Mucosa of gallbladder (tissue), 1 donor: ENCODE measurements at regions not wholly inside any gene's neighbourhood (a gene's known extent, or its start where the extent isn't known, plus 50 kb on each side); places are given as distances from the start of the nearest gene placed in this dataset.
A peak's percentile ranks its signal among the peaks of the same experiment; 100 is the strongest.
"Not testable (repeated sequence)": the region's sequence is repeated elsewhere in the genome, so short reads cannot be mapped to it uniquely, and the experiment has no call there.

Source experiments
- DNase-seq: peaks from one replicate; pipeline ENCODE4 v3.0.0-alpha.2; 2020; ENCODE audit warnings: low spot score
- donor health status: DM: no; HTN: no; CAD: no.

DNA sequence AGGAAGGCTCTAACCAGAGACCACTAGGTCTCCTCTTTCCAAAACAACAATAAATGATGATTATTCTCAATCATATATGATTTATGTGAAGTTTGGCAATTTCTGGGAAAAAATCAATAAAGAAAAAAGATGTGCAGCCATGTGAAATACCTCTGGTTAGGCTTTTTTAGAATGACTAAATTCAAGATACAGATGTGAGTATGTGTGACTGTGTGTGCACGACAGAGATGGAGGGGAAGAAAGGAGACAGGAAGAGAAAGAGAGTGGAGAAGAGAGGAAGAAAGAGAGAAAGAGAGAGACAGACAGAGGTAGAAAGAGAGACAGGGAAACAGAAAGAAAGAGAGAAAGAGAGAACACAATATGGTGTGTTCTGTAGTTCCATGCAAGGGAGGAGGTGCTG lies 558.6 kb upstream of the CDH5 start:
- DNase-seq: no peak

DNA sequence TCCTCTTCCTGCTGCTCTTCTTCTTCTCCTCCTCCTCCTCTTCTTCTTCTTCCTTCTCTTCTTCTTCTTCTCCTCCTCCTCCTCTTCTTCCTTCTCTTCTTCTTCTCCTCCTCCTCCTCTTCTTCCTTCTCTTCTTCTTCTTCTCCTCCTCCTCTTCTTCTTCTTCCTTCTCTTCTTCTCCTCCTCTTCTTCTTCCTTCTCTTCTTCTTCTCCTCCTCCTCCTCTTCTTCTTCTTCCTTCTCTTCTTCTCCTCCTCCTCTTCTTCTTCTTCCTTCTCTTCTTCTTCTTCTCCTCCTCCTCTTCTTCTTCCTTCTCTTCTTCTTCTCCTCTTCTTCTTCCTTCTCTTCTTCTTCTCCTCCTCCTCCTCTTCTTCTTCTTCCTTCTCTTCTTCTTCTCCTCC lies 560.8 kb upstream of the CDH5 start:
- DNase-seq: not testable (repeated sequence)

DNA sequence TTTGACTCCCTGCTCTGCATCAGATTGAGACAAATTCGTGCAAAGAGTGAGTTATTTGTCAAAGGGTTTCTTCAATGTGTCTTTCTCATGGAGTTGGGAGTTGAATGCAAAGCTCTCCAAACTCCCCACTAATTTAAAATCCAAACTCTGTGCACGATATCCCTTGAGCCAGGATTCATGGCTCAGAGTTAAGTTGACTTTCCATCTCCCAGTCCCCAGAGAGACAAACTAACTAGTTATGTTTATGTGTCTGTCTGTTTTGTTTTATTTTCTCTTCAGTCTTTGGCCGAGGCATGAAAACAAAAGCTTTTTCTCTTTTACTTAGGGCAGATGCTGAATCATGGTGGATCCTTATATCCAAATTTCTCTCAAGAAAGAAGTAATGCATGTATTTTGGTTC lies 570.0 kb upstream of the CDH5 start:
- DNase-seq: no peak

DNA sequence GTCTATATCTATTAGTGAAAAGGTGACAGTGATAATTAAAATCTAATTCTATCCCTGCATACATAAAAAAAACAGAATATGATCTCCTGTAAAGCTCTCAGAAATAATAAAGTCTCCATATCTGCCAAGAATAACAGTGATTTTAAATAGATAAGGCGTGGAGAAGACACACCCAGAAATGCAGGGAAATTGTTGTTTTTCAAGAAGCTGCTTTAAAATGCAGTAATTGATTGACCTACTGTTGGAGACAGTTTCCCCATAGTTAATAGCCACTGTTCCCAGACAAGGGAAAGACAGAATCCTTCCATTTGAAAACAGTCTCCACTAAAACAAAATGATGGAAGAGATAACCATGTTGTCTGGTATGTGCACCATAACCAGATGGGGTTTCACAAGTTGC lies 571.5 kb upstream of the CDH5 start:
- no peak for DNase-seq

DNA sequence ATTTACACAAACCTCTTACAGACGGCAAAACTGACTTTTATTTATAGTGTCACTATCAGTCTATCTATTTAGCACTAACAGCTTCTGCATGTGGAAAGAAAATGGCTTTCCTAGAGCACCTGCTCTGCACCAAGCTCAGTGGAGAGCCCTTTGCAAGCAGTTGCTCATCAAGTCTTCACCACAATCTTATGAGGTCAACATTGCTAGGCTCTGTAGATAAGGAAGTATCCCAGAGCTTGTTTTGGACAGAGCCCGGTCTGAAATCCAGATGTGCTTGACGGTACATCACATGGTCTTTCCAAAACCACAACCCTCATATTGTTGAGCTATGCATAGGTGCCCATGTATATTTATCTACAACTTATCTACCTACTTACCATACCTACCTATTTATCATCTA lies 572.7 kb upstream of the CDH5 start:
- no peak for DNase-seq

DNA sequence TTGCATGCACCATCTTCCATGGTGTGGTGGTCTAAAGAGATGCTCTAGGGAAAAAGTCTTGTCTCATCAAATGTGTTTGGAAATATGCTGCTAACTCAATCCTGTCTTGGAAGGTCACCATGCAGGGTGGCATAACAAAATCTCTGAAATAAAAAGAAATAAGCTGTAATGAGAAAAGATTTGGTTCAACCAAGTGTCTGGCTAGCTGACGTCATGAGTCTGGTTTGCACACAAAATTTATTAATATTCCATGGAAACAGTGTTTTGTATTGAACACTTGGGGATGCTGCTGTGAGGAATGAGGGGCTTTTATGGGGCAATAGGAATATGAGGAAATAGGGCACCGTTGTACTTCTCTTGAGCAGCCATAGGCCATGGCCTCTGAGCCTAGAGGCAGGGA lies 575.7 kb upstream of the CDH5 start:
- no peak for DNase-seq

DNA sequence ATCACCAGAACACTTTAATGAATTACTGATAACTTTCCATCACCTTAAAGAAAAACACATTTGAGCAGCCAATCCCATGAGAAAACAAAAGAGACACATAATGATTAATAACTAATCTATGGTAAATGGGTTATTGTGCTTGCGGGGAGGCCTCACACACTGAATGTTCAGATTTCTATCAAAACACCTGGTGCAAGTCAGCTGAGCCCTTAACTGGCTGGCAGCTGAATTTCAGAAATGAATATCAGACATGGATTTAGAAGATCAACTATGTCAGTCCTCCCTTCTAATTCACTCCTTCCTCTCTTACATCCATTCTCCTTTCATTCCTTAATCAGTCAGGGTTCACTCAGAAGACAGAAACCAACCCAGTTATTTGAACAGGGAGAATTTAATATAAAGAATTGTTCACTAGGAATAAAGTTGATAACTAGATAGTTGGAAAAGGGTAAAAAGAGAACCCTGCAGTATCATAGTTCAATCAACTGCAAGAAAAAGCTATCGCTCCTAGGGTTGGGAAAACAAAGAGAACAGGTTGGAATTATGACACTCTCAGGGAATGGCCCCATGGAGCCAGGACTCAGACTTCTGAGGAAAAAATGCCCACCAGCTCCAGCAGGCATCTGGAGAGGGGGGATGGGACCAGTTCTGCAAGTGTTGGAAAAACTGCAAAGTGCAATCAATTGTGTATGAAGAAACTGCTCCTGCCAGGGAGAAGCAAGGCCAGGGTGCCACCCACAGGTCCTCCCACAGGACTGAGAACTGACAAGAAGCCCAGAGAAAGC lies 577.1 kb upstream of the CDH5 start:
- DNase-seq: no peak

DNA sequence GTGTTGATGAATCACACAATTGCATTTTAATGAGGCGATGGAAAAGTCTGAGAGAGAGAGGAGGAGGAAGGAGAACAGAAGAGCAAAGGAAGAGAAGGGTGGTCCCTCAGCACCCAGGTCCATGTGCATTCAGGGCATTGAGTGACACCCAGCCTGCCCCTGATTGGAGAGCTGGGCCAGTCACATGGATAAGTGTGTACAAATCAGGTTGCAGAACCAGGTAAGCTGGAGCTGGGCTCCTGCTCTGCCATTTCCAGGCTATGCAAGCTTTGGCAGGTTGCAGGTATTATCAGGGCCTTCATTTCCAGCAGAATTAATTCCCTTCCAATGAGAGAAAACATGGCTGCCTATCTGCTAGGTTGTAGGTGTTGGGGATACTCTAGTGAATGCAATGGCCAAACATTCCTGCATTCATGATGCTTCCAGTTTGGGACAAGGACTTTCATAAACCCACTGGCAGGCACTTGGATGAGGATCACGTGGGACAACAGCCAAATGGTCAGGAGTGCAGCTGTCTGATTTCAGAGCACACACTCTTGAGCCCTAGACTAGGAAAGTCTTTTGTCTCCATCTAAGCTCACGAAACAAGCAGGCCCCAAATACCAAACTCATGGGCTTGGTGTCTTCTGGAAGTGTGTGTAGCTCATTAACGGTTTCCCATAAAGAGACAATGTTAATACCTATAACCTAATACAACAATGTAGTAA lies 577.9 kb upstream of the CDH5 start:
- DNase-seq: no peak

DNA sequence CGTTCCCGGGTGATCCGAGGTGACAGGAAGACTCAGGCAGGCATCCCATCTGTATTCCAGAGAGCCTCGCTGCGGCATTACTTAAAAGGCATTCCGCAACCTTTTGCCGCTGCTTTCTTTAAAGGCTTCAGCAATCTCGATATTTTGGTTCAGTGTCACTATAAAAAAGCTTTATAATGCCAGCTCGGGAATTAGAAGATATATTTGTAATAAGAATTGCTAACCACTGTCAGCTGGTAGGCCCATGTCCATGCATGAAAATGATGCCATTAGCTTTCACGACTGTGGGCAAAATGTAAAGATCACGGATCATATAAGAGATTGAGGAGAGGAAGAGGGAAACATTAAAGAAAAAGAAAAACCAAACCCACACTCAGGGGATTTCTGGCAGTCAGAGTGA lies 578.6 kb upstream of the CDH5 start:
- no peak for DNase-seq

DNA sequence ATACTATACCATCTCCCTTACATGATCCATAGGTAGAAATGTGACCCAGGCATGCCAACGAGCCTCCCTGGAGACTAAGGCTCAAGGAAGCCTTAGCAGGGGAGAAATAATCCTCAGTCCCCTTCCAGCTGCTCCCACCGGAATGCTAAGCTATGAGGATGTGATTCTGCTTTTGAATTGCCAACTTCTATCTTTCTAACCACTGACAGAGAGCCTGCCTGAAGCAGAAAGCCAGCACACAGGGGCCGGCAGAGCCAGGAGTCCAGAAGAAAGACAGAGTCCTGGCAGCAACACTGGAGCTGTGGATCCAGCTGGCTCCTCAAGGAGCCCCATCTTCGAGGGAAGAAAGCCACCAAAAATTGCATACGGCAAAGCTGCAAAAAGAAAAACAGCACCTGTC lies 579.6 kb upstream of the CDH5 start:
- DNase-seq: peak; percentile 38

DNA sequence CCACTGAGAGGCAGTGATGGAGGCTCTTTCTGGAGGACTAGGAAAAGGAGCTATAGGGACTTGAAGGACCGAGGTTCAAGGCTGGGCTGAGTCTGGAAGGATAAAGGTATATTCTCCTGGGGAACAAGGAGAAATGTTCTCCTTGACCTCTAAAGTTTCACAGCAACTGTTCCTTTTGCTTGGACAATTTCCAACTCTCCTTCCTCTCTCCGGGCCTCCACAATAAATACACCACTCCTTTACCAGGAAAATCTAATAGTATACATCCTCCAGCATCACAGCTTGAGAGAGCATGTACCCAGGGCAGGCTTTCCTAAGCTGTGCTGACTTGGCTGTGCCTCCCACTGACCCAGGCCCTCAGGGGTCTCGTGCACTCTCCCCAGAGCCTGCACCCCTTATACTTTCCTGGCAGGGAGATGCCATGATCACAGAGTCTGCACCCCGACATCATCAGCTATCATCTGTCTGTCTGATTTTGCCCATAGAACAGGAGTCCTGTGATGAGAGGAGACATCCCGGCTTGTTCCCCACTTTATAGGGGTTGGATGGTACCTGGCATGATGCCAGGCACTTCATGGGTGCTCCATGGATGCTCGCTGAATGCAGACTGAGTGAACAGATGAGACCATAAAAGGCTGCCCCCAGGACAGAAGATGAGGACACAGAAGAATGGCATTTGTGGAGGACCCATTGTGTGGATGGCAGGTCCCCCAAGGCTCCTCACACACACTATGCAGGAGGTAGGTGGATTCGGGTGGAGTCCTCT lies 582.6 kb upstream of the CDH5 start:
- no peak for DNase-seq

DNA sequence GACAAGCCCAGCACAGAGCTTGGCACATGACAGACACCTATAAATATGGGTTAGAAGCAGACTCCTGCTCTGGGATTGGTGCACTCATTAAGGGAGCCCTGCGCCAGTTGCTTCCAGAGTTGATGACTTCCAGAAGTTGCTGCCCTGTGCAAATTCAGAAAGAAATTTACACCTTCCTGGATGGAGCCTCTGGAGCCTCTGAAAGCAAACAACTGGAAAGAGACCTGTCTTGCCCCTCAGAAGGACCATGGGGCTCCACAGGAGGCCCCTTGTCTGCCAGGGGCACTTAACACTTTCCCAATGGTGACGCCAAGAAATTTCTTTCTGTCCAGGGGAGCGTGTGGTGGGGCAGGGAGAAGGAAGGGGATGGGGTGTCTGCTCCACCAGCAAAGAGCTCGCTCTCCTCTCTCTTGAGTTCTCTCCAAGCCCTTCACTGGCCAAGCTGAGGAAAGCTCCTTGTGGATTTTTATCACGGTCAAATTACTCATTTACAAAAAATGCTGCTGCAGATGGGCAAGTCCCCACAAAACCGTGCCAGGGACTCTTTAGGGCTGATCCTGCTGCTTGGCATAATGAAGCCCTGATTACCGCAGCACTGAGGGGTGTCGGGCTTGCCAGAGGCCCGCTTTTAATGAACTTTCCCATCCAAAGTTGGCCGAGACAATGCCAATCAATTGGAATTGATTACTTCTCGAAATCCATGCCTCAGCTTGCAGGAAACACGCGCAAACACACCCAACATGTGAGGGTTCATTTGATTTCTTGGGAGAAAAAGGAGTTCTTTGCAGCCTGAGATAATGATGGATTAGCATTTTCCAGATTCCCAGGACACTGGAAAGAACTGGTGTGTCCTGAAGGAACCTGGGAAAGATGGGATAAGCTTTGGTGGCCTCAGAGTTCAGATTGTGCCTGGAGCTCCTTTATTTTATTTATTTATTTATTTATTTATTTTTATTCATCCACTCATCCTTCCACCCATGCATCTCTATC lies 583.6 kb upstream of the CDH5 start:
- DNase-seq: peak; percentile 28

DNA sequence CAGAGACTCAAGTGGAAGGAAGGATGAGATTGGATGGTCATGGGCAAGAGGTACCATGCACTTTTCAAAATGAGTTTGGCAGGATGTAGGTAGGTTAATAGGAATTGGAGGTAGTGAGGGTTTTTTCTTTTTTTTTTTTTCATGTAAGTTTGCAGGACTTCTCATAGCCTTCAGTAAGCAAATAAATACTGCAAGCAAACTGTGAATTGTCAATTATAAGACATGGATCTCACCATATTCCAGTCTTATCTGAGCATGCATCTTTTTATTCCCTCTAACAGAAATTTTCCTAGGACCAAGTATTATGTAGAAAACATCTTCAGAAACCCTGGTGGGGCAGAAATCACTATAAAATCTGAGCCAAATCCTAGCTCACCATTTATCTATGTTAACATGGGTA lies 584.6 kb upstream of the CDH5 start:
- no peak for DNase-seq

DNA sequence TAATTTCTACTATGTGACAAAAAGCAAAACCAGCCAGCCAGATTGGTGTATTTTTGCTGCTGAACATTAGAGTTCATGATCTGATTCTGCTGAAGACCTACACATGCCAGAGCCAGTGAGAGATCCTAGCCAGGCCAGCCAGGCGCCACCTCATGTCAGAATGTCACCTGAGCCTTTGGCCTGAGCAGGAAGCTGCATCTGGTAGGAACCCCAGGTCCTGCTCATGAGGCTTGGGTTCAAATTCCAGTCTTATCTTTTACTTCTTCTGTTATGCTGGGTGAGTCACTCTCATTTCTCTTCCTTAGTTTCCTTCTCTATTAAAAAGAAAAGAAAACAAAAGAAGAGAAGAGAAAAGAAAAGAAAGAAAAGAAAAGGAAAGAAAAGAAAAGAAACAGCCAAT lies 585.1 kb upstream of the CDH5 start:
- DNase-seq: peak; percentile 42

DNA sequence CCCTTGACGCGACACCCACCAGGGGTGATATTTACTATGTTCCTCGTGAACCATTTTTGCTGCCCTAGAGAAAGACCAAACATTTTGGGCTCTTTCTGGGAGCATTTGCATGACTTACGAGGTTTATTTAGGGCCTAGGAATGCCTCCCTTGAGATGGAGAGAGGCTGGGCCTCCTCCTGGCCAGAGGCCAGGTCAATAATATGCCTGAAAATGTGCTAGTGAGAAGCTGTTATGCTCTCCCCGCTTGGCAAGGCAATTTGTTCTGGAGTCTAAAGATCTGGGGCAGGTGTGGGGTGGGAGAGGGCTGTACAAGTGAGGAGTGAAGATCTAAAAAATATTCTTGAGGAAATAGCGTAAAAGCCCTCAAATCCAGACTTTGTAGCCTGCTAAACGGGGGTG lies 587.3 kb upstream of the CDH5 start:
- no peak for DNase-seq

DNA sequence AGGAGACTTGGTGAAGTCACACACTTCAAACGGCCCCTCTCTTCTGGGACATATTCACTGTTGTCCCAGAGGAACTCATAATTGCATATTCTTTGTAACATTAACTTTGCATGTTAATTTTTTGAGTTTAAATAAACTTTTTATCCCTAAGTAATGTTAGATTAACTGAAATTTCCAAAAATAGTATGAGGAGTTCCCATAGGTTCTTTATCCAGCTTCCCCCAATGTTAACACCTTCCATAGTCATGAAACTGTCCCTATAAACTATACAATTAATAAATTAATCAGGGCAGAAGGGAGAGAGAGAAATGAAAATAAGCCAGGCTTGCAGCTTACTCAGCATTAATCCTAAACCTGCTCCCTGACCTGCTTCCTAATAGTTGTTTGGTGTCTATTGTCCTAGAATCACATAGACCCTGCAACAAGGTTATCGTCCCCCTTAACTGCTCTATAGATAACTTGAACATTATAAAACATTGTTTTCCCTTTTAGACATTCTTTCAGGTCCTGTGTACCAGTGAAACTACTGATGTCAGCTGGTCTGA lies 589.8 kb upstream of the CDH5 start:
- no peak for DNase-seq

DNA sequence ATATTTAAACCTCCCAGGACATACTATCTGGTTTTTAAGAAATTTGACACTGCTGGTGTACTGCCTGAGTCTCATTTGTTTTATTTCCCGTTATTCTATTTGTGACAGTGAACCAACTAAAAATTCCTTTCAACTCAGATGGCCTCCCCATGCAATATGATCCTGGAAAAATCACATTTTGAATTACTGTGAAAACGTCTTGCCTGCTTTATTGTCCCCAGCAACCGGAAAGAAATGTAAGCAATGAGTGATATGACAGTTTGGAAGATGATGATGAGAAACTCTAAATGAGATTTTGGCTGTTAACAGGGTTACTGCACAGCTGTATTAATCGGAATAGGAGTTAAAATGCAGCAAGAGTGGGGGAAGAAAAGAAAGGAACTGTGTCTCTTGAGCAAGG lies 590.7 kb upstream of the CDH5 start:
- DNase-seq: no peak

DNA sequence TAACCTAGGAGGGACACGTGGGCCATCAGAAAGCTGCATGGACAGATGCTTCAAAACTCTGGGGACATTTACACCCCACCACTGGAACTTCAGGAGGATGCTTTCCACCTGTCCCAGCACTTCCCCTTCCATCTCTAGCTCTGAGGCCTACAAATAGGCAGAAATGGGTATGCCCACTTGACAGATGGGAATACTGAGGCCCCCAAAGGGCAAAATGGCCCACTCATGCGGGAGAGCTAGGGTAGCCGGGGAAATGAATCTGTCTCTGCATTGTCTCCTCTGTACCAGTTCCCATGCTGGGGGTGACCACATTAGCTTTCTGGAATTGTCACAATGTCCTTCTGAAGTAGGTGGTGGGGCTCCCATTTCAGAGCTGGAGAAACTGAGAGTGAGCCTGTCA lies 592.1 kb upstream of the CDH5 start:
- DNase-seq: no peak

DNA sequence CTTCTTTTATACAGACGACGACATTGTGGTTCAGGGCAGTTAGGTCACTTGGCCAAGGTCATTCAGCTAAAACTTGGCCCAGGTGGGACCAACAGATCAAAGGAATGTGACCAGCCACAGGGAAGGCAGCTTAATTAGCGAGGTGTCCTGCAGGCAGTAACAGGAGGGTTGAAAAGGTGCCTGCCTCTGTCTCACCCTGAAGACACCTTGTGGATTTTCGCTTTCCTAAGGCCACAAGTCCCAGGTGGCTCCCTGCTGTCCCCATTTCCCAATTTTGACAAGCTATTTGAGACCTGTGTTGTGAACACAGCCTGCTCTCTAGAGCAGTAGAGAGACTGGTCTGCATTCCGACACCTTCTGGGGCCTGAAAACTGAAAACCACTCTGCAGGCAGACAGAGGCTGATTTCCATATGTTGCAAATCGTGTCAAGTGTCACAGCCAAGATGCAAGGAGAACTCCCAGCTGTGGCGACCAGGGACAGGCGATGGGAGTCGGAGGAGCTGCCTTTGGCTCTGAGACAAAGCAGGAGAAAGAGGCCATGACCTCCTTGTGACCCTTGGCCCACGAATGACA lies 593.1 kb upstream of the CDH5 start:
- DNase-seq: no peak

DNA sequence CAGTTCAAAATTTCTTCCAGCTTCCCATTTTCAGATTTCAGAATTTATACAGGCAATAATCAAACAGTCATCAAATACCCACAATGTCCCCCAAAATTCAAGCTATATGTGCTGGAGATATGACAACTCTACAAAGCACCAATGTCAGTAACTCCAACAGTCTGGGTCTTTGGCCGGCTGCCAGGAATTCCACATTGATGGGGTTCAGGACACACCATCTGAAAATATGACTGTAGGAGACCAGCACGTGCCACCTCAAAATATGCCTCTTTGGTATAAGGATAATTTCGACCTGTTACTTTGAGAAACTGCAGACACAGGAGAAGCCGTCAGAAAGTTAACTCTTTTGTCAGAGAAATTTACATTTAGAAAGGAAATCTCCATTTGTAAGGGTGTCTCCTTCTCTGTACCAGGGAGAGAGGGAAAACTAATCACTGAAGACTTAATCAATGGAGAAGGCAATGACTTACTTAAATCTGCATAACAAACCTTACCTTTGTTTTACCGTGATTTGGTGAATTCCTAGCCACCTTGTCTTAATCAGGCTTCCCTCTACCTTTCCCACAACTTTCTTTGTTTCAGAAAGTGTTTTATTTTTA lies 594.3 kb upstream of the CDH5 start:
- DNase-seq: no peak

DNA sequence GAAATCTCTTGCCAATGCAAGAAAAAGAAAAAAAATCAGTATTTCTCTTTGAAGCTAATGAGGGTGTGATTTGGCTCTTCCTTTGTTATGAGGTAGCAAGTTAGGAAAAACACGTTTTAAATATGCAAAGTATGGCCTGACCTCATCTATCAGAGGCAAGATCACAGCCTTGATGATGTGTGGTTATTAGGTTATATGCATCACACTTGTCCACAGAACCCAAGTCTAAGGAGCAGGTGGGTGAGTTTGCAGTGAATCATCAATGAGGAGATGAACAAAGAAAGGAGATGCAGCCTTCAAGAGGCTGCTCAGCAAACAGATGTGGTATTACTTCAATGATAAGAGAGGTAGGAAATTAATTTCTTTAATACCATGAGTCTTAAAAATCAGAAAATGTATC lies 594.8 kb upstream of the CDH5 start:
- DNase-seq: no peak
